KMS-11 (cell line): ENCODE measurements at regions not wholly inside any gene's neighbourhood (a gene's known extent, or its start where the extent isn't known, plus 50 kb on each side); places are given as distances from the start of the nearest gene placed in this dataset.
"Not testable (repeated sequence)": the region's sequence is repeated elsewhere in the genome, so short reads cannot be mapped to it uniquely, and the experiment has no call there.

Experiments
- H2AFZ ChIP-seq: fragments of 200-600 bp; sonication (generic); 2 replicates; pipeline ENCODE4 v1.6.1; 2016; ENCODE audit warnings: antibody characterized with exemption, mixed run types, low read depth
- H3K27ac ChIP-seq: fragments of 200-600 bp; sonication (generic); 2 replicates; pipeline ENCODE4 v1.6.1; 2016; ENCODE audit warnings: mild to moderate bottlenecking, mixed run types
- H3K27me3 ChIP-seq: fragments of 200-600 bp; sonication (generic); 2 replicates; pipeline ENCODE4 v1.6.1; 2017; ENCODE audit warnings: mild to moderate bottlenecking, low read depth, mixed run types, moderate library complexity; ENCODE audit not compliant: insufficient read depth
- H3K36me3 ChIP-seq: fragments of 200-600 bp; sonication (generic); 2 replicates; pipeline ENCODE4 v1.6.1; 2017; ENCODE audit warnings: mild to moderate bottlenecking, mixed run types; ENCODE audit not compliant: insufficient read depth
- H3K4me1 ChIP-seq: fragments of 200-600 bp; sonication (generic); 2 replicates; pipeline ENCODE4 v1.6.1; 2016; ENCODE audit warnings: mild to moderate bottlenecking, low read depth, mixed run types; ENCODE audit not compliant: poor library complexity, severe bottlenecking
- H3K4me2 ChIP-seq: fragments of 200-600 bp; sonication (generic); 2 replicates; pipeline ENCODE4 v1.7.0; 2016; ENCODE audit warnings: mild to moderate bottlenecking, mixed run types
- H3K4me3 ChIP-seq: fragments of 200-600 bp; sonication (generic); IDR thresholded peaks from 2 replicates; pipeline ENCODE4 v1.6.1; 2017; ENCODE audit warnings: low read depth, low read length, mixed read lengths; ENCODE audit not compliant: insufficient read depth
- H3K79me2 ChIP-seq: fragments of 200-600 bp; sonication (generic); 2 replicates; pipeline ENCODE4 v1.6.1; 2016; ENCODE audit warnings: low read depth, mixed run types; ENCODE audit not compliant: insufficient read depth
- H3K9ac ChIP-seq: fragments of 200-600 bp; sonication (generic); 2 replicates; pipeline ENCODE4 v1.6.1; 2016; ENCODE audit warnings: mild to moderate bottlenecking, mixed run types
- H4K20me1 ChIP-seq: fragments of 200-600 bp; sonication (generic); 2 replicates; pipeline ENCODE4 v1.6.1; 2016; ENCODE audit warnings: mild to moderate bottlenecking, mixed run types; ENCODE audit not compliant: insufficient read depth
- TF ChIP-seq, protein P1 (sequence below): fragments of 200-600 bp; sonication (generic); conservative IDR thresholded peaks from 2 replicates; pipeline ENCODE4 v1.6.1; 2017; ENCODE audit warnings: low read depth, mild to moderate bottlenecking, antibody characterized with exemption, low read length, moderate library complexity, mixed read lengths

DNA sequence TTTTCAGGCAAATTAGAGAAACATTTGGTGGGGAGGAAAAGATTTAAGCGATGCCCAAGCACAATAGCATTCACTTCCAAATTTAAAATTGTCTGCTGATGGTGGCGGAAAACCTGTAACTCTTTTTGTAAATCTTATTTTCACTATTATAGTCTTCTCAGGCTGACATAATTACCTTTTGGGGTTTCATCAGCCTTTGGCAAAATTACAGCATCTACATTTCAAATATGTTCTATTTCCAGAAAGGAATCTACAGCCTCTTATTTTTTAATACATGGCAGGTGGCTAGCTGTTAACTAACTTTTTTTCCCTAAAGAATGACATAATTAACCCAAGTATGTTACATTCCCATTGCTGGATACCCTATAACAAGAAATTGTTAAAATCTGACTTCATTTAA is 391.5 kb upstream of the CCDC54 start:
- Histone ChIP-seq H4K20me1 (no peaks in the 10 kb centered on the region), H3K27me3 (no peaks in the 10 kb centered on the region), H3K4me2 (no peak overlapping the region), H3K36me3 (no peaks in the 10 kb centered on the region), H3K4me1 (no peaks in the 10 kb centered on the region), H3K79me2 (no peaks in the 10 kb centered on the region), H2AFZ (no peak overlapping the region), H3K4me3 (no peak overlapping the region), H3K27ac (no peak overlapping the region), H3K9ac (no peak overlapping the region)
- TF ChIP-seq, protein P1, sequence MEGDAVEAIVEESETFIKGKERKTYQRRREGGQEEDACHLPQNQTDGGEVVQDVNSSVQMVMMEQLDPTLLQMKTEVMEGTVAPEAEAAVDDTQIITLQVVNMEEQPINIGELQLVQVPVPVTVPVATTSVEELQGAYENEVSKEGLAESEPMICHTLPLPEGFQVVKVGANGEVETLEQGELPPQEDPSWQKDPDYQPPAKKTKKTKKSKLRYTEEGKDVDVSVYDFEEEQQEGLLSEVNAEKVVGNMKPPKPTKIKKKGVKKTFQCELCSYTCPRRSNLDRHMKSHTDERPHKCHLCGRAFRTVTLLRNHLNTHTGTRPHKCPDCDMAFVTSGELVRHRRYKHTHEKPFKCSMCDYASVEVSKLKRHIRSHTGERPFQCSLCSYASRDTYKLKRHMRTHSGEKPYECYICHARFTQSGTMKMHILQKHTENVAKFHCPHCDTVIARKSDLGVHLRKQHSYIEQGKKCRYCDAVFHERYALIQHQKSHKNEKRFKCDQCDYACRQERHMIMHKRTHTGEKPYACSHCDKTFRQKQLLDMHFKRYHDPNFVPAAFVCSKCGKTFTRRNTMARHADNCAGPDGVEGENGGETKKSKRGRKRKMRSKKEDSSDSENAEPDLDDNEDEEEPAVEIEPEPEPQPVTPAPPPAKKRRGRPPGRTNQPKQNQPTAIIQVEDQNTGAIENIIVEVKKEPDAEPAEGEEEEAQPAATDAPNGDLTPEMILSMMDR = no peak

DNA sequence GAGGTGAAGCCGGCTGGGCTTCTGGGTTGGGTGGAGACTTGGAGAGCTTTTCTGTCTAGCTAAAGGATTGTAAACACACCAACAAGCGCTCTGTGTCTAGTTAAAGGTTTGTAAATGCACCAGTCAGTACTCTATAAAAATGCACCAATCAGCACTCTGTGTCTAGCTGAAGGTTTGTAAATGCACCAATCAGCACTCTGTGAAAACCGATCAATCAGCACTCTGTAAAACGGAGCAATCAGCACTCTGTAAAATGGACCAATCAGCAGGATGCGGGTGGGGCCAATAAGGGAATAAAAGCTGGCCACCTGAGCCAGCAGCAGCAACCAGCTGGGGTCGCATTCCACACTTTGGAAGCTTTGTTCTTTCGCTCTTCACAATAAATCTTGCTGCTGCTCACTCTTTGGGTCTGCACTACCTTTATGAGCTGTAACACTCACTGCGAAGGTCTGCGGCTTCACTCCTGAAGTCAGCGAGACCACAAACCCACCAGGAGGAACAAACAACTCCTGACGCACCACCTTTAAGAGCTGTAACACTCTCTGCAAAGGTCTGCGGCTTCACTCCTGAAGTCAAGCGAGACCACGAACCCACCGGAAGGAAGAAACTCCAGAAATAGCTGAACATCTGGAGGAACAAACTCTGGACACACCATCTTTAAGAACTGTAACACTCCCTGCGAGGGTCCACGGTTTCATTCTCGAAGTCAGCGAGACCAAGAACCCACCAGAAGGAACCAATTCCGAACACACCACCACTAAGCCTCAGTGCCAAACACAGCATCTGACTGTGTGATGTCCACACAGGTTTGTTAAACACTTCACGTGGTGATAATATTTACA is 378.2 kb upstream of the CCDC54 start:
- H3K27me3 ChIP-seq, H4K20me1 ChIP-seq, H3K36me3 ChIP-seq, H3K4me1 ChIP-seq, H3K4me3 ChIP-seq, H3K9ac ChIP-seq, H3K79me2 ChIP-seq, H3K27ac ChIP-seq, H2AFZ ChIP-seq, H3K4me2 ChIP-seq: not testable (repeated sequence)

DNA sequence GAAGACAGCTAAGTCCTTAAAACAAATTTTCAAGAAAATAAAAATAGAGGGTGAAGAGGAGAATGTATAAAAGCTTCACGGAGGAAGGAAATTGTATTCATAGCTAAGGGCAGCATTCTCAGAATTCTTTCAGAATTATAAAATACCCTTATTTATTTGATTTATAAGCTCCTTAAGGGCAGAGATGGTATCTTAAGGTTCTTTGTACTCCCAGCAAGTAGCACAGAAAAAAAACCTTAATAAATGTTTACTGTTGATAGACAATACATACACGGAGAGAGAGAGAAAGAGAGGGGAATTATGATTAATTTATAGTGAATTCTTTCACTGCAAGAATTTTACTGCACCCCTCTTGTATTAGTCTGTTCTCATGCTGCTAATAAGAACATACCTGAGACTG is 375.6 kb upstream of the CCDC54 start:
- Histone ChIP-seq H3K4me2 (no peak overlapping the region), H2AFZ (no peak overlapping the region), H4K20me1 (no peaks in the 10 kb centered on the region), H3K4me3 (no peak overlapping the region), H3K79me2 (no peaks in the 10 kb centered on the region), H3K4me1 (no peaks in the 10 kb centered on the region), H3K9ac (no peak overlapping the region), H3K27ac (no peak overlapping the region), H3K27me3 (no peaks in the 10 kb centered on the region), H3K36me3 (no peaks in the 10 kb centered on the region)
- TF ChIP-seq, protein P1 = no peak

DNA sequence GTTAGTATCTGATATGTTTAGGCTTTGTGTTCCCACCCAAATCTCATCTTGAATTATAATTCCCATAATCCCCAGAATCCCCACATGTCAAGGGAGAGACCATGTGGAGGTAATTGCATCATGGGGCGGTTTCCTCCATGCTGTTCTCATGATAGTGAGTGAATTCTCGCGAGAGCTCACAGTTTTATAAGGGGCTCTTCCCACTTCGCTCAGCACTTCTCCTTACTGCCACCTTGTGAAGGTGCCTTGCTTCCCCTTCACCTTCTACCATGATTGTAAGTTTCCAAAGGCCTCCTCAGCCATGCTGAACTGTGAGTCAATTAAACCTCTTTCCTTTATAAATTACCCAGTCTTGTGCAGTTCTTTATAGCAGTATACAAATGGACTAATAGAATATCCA is 371.9 kb upstream of the CCDC54 start:
- H2AFZ ChIP-seq, H3K9ac ChIP-seq, H3K4me2 ChIP-seq, H3K27ac ChIP-seq, H3K4me3 ChIP-seq, H3K27me3 ChIP-seq, H3K79me2 ChIP-seq, H4K20me1 ChIP-seq, H3K4me1 ChIP-seq, H3K36me3 ChIP-seq: not testable (repeated sequence)

DNA sequence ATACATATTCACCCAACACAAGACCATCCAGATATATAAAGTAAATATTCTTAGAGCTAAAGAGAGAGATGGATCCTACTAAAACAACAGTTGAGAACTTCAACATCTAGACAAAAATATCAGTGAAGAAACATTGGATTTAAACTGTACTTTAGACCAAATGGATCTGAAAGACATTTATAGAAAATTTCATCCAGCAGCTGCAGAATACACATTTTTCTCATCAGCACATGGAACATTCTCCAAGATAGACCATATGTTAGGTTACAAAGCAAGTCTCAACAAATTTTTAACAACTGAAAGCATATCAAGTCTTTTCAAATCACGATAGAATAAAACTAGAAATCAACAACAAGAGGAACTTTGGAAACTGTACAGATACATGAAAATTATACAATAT is 369.0 kb upstream of the CCDC54 start:
- H3K27ac ChIP-seq = no peak overlapping the region
- no peaks in the 10 kb centered on the region for H3K36me3 ChIP-seq
- TF ChIP-seq, protein P1 = no peak

More for the DNA sequence above, 369.0 kb upstream of the CCDC54 start:
- Histone ChIP-seq H3K4me1 (no peaks in the 10 kb centered on the region), H3K4me3 (no peak overlapping the region), H2AFZ (no peak overlapping the region), H3K27me3 (no peaks in the 10 kb centered on the region), H3K4me2 (no peak overlapping the region), H3K9ac (no peak overlapping the region), H4K20me1 (no peaks in the 10 kb centered on the region), H3K79me2 (no peaks in the 10 kb centered on the region)
